T-helper 2 cell treated with Interferon-gamma antibody and Interleukin-4, amounts not matched to agents 100 ng/mL and 5 ng/mL, for 36 hours (primary cell): ENCODE measurements at regions not wholly inside any gene's neighbourhood (a gene's known extent, or its start where the extent isn't known, plus 50 kb on each side); places are given as distances from the start of the nearest gene placed in this dataset.
"Not testable (repeated sequence)": the region's sequence is repeated elsewhere in the genome, so short reads cannot be mapped to it uniquely, and the experiment has no call there.

Experiments used
- intact Hi-C: fragments of 100-400 bp; cut with micrococcal nuclease; formaldehyde crosslinking; loops from one replicate; pipeline ENCODE4 v1.15.1; 2023

DNA sequence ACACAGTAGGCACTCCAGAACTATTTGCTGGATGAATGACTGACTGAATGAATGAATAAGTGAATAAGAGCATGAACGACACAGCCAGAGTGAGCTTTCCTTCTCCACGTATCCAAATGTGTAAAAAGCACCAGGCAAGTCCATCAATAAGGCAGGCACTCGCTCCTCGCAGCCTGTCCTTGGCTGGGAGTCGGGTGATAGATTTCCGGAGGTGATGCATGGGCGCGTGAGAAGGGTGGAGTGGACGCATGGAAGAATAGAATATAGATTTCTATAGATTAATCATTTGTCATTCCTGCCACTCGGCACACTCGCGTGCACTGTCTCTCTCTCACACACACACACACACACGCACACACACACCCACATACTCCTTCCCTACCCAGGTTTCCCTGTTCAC, 164.3 kb upstream of the ZC3H12A start:
- intact Hi-C loops: no loop called here

DNA sequence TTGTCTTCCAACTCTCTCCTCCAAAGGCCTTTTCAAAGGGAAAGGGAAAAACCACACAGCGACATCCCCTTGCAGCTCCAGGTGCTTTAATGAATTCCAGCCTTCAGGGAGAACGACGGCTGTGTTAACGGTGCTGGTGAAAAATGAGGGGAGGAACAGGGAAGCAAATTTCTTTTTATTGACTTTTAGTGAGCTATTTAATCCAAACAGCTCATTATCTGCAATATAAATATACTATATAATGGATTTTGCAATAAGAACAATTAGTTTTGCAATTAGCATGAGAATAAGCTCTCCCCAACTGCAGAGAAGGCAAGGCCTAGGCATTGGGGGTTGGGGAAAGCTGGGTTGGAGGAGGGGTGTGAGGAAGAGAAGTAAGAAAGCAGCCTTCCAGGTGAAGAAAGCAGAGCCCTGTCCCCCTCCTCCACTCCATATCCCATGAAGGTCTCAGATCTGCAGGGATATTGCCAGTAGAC, 159.0 kb upstream of the ZC3H12A start:
- intact Hi-C loops: no loop called here

DNA sequence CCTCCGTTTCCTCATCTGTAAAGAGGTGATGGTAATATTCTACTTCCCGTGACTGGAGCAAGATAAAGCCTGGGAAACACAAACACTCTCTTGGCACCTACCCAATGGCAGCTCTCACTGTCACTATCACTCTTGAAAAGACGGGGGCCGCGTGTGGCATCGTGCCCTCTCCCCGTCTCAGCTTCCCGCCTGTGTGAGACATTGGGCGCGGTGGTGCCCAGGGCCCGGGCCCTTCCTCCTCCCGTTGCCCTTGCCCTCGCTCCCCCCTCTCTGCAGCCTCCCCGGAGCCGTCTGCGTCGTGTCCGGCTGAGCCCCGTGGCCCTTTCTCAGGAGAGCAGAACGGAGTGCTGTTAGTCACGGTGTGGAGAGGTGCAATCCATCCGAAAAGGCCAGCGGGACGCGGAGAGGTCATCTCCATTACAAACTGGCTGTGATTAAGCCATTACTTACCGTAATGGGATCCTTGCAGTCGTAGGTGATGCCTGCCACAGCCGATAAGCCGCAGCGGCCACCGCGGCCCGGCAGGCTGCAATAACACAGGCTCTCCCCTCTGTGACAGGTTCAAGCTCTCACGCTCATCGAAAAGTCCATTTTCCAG, 156.4 kb upstream of the ZC3H12A start:
- intact Hi-C loops: no loop called here

DNA sequence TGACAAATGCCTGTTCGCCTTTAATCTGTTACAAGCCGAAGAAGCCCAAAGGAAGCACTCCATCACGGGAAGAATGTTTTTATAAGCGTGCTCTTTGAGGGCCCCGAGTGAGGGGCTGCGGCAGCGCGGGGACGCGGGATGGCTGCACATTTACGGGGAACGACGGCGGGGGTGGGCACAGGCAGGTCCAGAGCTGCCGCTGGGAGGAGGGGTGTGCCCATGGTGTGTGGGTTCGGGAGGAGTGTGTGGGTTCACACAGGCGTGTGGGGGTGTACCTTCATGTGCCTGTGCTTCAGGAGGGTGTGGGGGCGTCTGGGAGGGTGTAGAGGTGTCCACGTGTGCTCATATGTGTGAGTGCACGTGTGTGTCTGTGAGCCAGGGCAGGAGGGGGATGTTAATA, 155.9 kb upstream of the ZC3H12A start:
- intact Hi-C loops: no loop called here

DNA sequence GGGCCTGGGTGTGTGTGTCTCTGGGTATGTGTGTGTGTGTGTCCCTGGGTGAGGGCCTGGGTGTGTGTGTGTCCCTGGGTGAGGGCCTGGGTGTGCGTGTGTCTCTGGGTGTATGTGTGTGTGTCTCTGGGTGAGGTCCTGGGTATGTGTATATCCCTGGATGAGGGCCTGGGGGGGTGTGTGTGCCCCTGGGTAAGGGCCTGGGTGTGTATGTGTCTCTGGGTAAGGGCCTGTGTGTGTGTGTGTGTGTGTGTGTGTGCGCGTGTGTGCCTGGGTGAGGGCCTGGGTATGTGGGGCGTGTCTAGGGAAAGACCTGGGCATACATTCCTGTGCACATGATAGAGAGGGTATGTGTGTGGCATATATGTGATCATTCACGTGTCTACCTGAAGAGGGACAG, 155.1 kb upstream of the ZC3H12A start:
- intact Hi-C loops: no loop called here

DNA sequence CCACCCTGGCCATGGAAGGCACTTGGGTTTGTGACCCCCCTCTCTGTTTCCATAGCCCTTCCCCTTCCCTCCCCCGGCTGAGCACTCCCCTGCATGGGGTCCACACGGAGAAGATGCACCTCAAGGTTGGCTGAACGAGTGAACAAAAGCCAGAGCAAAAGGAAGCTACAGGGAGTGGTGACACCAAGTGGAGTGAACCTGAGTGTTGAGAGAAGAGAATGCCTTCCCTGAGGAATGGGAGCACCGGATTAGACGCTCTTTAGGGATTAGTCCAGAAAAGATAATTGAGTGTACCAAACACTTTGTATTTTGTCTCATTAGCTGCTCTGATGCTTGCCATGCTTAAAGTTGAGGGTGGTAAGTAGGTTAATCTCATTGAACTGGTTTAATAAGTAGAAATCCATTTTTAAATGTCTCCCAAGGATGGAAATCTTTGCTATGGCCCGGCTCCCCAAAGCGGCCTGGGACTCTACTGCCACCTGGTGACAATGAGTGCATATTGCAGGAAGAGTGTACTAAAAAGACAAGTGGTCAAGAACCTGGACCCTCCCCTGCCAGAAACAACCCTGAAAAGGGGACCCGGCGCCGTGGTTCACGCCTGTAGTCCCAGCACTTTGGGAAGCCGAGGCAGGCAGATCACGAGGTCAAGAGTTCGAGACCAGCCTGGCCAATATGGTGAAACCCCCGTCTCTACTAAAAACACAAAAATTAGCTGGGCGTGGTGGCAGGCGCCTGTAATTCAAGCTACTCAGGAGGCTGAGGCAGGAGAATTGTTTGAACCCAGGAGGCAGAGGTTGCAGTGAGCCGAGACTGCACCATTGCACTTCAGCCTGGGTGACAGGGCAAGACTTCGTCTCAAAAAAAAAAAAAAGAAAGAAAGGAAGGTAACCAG, 150.6 kb upstream of the ZC3H12A start:
- intact Hi-C loops: loop anchor here (10.0 kb wide), 1 partner anchor 619 kb away; no protein-coding TSS in a partner anchor

DNA sequence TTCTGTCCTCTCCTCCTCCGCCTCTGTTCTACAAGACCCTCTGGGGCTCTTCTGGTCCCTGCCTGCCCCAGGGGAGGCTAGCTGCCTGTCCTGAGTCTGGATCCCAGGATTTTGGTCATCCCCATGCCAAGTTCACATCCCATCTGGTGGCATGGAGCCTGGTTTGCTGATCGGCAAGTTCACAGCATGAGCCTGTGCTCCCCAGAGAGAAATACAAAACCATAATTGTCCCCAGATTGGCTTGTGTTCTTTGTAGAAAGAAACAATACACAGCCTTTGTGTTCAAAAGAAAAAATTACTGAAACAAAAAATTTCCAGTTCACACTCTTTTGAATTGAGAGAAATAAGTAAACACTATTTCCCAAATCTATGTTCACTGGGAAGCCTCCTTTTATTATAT, 149.4 kb upstream of the ZC3H12A start:
- intact Hi-C loops: loop anchor here (10.0 kb wide), 1 partner anchor 620 kb away; no protein-coding TSS in a partner anchor

DNA sequence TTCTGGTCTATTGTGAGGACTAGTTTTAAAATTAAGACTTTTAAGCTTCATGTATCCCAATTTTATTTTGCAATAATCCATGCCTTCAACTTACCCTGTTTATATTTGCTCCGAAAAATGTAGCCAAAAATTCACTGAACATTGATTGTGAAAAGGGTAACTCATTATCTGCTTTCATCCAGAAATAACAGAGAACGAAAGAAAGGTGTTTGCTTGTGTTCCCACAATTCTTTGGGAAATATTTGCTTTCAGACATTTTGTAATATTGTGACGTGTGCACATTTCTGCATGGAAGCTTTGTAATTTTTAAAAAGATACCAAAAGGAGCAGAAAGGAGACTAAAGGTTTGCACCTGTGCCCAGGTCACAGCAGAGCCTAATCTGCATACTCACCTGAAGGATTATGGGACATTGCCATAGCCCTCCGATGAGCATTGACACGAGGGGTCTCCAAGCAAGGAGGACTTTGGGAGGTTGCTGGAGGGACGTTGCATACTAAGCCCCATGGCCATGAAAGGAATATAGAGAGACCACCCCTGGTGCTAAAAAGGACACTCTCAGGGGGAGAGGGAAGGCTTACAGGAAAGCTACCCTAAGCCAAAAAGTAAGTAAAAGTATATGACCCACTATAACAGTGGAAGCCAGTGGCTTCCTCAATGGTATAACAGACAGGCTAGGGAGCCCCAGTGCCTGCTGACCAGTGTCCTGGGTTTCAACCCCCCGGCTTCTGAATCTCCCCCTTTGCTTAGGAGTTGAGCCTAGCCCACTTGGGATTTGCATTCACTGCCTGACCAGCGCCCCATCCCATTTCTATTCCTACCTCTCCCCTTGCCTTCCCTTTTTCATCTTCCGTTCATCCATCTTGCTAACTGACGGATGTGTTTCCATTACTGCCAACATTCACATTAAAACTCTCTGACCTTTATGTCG, 148.6 kb upstream of the ZC3H12A start:
- intact Hi-C loops: loop anchor here (10.0 kb wide), 1 partner anchor 621 kb away; no protein-coding TSS in a partner anchor

DNA sequence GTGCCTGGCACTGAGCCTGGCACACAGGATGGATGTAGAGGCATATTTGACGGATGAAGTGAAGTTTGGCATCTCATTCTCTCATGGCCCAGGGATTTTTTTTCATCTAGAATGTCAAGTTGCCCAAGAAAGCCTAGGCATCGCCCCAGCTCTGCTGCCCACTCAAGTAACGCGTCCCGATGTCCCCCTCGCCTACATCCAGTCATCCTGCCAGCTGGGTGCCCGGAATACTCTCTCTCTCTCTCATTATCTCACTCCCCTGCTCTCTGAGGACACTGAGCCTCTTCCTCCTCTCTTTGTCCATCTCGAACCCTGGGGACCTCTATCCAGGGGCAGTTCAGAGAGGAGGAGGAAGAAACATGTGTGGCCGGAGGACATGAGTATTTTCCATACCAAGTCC, 142.3 kb upstream of the ZC3H12A start:
- intact Hi-C loops: no loop called here

DNA sequence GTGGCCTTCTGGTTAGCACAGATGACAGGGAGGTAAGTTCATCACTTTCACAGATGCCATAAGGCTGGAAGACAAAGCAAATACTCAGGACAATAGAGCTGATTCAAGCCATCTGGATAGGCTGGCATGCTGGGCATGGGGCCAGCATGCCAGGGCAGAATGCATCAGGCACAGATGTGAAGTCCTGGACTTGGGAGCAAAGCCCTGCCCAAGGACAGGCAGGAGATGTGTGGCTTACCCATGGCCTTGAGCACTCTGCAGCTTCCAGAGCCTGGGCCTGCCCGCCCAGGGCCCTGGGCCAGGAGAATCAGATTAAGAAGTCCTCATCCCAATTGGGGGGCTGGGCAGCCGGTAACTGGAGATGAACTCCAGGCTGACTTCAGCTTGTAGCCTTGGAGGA, 135.7 kb upstream of the ZC3H12A start:
- intact Hi-C loops: no loop called here

DNA sequence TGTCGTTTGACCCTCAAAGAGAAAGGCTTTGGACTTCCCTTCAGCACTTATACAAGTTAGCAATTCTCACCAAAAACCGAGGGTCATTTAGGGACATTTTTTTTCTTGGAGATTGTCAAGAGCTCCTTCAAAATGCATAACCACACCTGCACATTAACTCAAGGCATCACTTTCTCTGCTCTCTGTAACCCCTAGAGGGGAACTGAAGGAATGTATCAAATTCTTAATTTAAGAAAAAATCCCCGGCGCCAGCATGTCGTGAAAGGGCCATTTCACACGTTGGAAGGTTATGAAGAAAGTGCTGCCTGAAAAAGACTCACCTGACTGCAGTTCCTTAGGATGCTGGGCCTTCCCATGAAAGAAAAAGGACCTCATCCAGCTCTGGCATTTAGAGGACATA, 131.6 kb upstream of the ZC3H12A start:
- intact Hi-C loops: no loop called here

DNA sequence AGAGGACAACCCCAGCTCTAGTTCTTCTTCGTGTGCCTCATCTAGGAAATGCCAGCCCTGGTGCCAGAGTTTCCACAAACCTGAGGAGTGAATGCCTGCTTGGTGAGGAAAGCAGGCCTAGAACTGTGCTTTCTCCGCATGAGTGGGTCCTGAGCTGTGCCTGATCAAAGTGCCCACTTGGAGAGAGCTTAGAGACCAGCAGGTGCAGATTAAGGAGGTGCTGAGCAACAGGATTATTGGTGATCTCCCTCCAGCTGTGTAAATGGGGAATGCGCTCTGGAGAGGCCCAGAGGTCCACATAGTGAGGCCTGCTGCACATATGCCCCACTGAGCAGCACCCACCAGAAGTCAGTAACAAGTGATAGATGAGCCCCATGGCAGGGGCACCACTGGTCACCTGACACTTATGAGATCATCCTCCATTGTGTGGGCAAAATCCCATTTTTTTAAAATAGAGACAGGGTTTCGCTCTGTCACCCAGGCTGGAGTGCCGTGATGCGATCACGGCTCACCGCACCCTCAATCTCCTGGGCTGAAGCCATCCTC, 127.2 kb upstream of the ZC3H12A start:
- intact Hi-C loops: no loop called here

DNA sequence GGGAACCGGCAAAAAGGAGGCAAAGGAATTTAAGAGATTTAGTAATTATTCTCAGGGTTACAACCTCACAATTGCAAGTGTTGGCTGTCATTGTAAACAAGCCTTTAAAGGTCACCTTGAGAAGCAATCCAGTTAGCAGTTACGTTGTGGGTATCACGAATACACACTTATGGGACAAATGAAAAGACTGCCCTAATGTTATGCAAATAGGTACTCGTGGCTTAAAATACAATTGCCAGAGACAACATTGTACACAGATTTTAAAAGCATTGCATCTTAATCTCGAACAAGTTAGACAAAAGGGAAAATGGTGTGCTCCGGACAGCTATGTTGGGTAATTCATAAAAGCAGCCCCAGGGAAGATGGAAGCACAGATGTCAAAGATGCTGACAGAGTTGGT, 120.5 kb upstream of the ZC3H12A start:
- intact Hi-C loops: no loop called here

DNA sequence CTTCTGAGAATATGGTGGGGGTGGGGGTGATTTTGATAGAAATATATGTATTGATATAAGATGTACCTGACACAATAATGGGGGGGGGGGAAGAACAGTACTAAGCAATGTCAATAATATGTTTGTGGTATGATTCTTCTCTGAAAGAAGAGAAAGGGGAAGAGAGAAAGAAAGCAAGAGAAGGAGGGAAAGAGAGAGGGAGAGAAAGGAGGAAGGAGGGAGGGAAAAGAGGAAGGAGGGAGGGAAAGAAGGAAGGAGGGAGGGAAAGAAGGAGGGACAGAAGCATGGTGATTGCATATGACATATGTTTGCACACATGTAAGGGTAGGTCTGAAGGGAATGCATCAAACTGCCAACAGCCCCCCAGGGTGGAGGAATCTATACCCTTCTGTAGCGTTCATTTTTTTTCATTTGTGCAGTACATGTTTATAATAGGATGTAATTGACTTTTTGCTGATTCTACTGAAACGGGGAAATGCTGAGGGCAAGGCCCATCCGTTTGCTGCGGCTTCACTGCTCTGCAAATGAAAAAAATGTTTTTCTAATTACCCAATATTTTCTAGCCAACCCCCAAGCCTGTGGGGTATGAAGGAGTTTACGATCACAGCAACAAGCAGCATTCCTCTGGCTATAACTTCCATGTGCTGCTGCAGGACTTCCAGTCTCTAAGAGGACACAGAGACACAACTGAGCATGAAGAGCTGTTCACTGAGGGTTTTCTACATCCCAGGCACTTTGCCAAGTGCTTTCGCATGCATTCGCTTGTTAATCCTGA, 119.3 kb upstream of the ZC3H12A start:
- intact Hi-C loops: no loop called here

DNA sequence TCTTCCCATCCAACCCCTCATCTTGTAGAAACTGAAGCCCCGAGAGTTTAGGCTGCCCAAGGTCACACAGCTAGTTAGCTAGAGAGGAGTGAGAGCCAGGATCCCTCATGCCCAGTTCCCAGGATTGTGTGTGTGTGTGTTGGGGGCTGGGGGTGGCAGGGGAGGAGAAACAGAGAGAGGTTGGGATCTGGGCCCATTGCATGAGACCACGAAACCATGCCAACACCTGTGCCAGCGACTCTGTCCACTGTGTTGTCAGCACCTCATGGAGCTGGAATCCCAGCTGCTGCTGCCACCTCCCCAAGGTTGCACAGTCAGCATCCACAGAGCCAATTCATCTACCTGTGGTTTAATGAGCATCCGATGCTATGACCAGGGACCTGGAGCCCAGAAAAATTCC, 115.4 kb upstream of the ZC3H12A start:
- intact Hi-C loops: no loop called here

DNA sequence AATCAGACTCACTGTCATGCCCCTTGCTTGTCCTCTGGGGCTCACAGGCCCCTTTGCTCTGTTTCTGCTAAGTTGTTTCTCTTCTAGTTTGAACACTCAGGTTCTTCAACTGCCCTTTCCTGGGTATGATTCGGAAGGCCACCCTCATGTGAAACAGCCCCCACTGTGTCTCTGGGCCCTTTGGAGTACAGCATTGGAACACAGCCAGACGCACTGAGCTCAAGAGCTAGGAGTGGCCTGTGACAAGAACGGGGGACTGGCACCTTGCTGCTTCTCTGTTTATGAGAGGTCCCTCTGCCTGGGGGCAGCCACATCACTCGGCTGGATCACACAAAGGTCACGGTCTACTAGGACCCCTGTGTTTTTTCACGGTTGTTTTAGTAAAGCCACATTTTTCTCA, 114.4 kb upstream of the ZC3H12A start:
- intact Hi-C loops: no loop called here

DNA sequence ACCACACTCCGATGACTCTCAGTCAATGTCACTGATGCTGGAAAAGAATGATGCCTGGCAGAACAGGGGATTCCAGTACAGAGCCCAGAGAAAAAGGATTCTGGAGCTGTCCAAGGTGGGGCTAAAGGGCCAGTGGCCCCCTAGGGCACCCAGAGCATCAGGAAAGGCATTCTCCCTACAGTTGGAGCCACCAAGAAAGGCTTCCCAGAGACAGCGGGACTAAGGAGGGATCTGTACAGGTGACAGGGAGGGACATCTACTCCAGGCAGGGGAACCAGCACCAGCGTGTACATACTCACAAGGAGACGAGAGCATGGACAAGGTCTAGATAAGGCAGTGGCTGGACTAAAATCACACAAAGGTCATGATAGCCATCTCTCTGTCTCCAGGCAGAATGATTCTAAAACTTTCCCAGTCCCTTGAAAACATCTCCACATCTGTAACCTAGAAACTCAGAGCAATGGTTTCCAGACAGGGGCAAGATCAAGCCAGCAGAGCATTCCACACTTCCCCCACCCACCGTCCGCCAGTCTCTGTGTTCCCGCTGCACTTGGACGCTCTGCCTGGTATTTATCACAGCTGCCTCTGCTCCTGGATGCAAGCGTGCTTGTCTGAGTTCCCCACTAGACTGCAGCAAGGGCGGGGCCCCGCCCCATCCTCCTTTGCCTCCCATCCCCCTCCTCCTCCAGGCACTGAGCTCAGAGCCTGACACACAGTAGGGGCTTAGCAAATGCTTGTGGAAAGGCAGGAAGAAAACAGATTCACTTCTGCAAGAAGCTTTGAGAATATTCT, 111.6 kb upstream of the ZC3H12A start:
- intact Hi-C loops: no loop called here

DNA sequence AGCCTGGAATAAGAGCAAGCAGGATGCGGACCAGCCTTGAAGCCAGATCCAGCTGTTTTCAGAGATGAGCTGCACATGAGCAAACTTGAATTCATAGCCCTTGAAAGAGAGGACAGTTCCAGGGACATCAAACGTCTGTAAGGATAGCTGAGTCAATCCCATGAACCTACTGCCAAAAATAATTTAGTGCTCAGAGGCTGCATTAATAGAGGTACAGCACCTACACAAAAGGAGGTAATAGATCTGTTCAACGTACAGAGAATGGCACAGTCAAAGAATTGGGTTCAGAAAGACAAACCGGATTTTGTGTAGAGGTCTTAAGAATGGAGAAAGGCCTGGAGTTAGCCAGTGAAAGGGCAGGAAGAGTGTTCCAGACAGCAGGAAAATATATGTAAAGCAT, 110.8 kb upstream of the ZC3H12A start:
- intact Hi-C loops: no loop called here

DNA sequence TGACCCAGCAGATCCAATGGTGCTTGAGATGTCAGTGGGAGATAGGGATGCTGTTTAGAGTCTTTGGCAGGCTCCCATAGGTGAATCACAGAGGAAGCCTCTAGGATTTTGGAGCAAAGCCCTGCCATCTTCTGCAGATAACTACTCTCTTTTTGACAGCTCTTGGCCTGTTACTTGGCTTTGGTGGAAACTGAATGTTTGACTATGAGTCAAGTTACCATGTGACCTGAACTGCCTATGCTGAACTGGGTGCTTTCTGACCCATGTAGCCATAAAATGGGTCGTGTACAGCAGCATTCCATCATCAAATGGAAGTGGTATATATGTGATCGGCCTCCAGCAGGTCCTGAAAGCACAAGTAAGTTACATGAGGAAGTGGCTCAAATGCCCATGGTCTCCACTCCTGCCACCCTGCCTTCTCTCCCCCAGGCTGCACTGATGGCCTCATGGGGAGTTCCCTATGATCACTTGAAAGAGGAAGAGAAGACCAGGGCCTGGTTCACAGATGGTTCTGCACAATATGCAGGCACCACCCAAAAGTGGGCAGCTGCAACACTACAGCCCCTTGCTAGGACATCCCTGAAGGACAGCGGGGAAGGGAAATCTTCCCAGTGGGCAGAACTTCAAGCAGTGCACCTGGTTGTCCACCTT, 105.6 kb upstream of the ZC3H12A start:
- intact Hi-C loops: not testable (repeated sequence)
